DND-41 (cell line): ENCODE measurements at regions not wholly inside any gene's neighbourhood (a gene's known extent, or its start where the extent isn't known, plus 50 kb on each side); places are given as distances from the start of the nearest gene placed in this dataset.

Experiments
- ATAC-seq: fragments of 200-7000 bp; cut with Tn5 transposase; 3 replicates; pipeline ENCODE4 v1.9.1; 2021; ENCODE audit warnings: low read depth; ENCODE audit not compliant: insufficient read depth
- DNase-seq: peaks from one replicate; pipeline ENCODE4 v3.0.0-alpha.2; 2020
- H2AFZ ChIP-seq: 2 replicates; pipeline ENCODE4 v1.6.0; 2012; ENCODE audit warnings: low read depth, low read length
- H3K27ac ChIP-seq: 2 replicates; pipeline ENCODE4 v1.5.1; 2012; ENCODE audit warnings: low read length, inconsistent platforms
- H3K27me3 ChIP-seq: fragments of 200-600 bp; sonication (generic); 2 replicates; pipeline ENCODE4 v1.6.0; 2012; ENCODE audit warnings: low read length, mild to moderate bottlenecking, inconsistent platforms; ENCODE audit not compliant: insufficient read depth, poor library complexity
- H3K36me3 ChIP-seq: 2 replicates; pipeline ENCODE4 v1.5.1; 2012; ENCODE audit warnings: low read length, inconsistent platforms; ENCODE audit not compliant: insufficient read depth
- H3K4me1 ChIP-seq: 2 replicates; pipeline ENCODE4 v1.5.1; 2012; ENCODE audit warnings: mild to moderate bottlenecking, low read length; ENCODE audit not compliant: insufficient read depth
- H3K4me2 ChIP-seq: 2 replicates; pipeline ENCODE4 v1.6.0; 2012; ENCODE audit warnings: mild to moderate bottlenecking, moderate library complexity, low read length, inconsistent platforms; ENCODE audit not compliant: insufficient read depth
- H3K4me3 ChIP-seq, 2 experiments: fragments of 200-600 bp in 1 of 2; shearing (Covaris generic) in 1 of 2; 2 replicates each; pipeline ENCODE4 v1.5.1; 2012 to 2016; ENCODE audit warnings: inconsistent platforms in 2 of 2, low read length in 2 of 2, mild to moderate bottlenecking in 2 of 2, low read depth in 1 of 2, moderate library complexity in 1 of 2
- H3K79me2 ChIP-seq: 2 replicates; pipeline ENCODE4 v1.6.0; 2012; ENCODE audit warnings: low read length, inconsistent platforms; ENCODE audit not compliant: insufficient read depth
- H3K9ac ChIP-seq: 2 replicates; pipeline ENCODE4 v1.6.0; 2012; ENCODE audit warnings: low read depth, mild to moderate bottlenecking, inconsistent platforms, low read length, moderate library complexity
- H3K9me3 ChIP-seq: 2 replicates; pipeline ENCODE4 v1.5.1; 2012; ENCODE audit warnings: low read length, moderate library complexity, mild to moderate bottlenecking, inconsistent platforms; ENCODE audit not compliant: insufficient read depth, severe bottlenecking
- H4K20me1 ChIP-seq: 2 replicates; pipeline ENCODE4 v1.6.0; 2012; ENCODE audit warnings: low read length; ENCODE audit not compliant: insufficient read depth
- EZH2 ChIP-seq: IDR thresholded peaks from 3 replicates; pipeline ENCODE4 v1.6.1; 2012; ENCODE audit warnings: borderline replicate concordance, low read depth, mild to moderate bottlenecking, moderate library complexity, low read length, inconsistent platforms; ENCODE audit not compliant: severe bottlenecking
- TF ChIP-seq, protein P1 (sequence below): IDR thresholded peaks from 2 replicates; pipeline ENCODE4 v1.5.1; 2012; ENCODE audit warnings: borderline replicate concordance, low read length, moderate library complexity, mild to moderate bottlenecking; ENCODE audit not compliant: poor library complexity, severe bottlenecking; ENCODE audit errors: extremely low read depth

DNA sequence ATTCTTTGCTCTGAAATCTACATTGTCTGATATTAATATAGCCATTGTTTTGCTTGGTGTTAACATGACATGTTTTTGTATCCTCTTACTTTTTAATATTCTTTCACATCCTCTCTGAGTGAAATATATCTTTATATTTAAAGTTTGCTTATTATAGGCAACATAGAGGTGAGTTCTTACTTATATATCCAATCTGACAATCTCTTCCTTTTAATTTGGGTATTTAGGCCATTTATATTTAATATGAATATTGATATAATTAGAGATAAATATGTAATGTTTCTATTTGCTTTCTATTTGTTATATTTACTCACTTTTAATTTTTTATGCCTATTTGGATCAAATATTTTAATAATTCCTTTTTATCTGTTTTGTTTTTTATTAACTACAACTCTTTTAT is 554.1 kb upstream of the SALL1 start:
- ATAC-seq (no peak), DNase-seq (no peak)
- no peak overlapping the region for H3K4me3 ChIP-seq
- no peak overlapping the region for H3K9ac ChIP-seq
- no peaks in the 10 kb centered on the region for H4K20me1 ChIP-seq
- H3K4me1 ChIP-seq = no peaks in the 10 kb centered on the region
- no peaks in the 10 kb centered on the region for H3K27me3 ChIP-seq
- no peaks in the 10 kb centered on the region for H3K9me3 ChIP-seq
- TF ChIP-seq, protein P1, sequence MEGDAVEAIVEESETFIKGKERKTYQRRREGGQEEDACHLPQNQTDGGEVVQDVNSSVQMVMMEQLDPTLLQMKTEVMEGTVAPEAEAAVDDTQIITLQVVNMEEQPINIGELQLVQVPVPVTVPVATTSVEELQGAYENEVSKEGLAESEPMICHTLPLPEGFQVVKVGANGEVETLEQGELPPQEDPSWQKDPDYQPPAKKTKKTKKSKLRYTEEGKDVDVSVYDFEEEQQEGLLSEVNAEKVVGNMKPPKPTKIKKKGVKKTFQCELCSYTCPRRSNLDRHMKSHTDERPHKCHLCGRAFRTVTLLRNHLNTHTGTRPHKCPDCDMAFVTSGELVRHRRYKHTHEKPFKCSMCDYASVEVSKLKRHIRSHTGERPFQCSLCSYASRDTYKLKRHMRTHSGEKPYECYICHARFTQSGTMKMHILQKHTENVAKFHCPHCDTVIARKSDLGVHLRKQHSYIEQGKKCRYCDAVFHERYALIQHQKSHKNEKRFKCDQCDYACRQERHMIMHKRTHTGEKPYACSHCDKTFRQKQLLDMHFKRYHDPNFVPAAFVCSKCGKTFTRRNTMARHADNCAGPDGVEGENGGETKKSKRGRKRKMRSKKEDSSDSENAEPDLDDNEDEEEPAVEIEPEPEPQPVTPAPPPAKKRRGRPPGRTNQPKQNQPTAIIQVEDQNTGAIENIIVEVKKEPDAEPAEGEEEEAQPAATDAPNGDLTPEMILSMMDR = no peak
- no peak for TF ChIP-seq EZH2
- H3K27ac ChIP-seq = no peak overlapping the region
- H3K36me3 ChIP-seq = no peaks in the 10 kb centered on the region
- H3K79me2 ChIP-seq = no peaks in the 10 kb centered on the region
- no peak overlapping the region for H2AFZ ChIP-seq
- H3K4me2 ChIP-seq = no peak overlapping the region

DNA sequence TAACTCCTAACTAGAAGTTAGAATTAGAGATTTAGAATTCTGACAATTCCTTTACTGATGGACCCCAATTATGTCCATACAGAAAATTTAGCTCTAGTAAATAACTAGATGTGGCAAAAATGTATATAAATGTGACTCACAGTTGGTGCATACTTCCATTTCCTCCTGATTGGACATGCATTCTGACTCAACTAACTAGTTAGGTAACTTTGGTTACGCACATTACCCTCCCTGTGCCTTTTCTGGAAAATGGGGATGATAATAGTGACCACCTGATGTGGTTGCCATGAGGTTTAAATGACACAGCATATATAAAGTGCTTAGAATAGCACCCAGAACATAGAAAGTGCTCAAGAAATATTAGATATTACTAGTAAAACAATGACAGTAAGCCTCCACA is 550.0 kb upstream of the SALL1 start:
- Histone ChIP-seq H3K36me3 (no peaks in the 10 kb centered on the region), H3K27me3 (no peaks in the 10 kb centered on the region), H3K79me2 (no peaks in the 10 kb centered on the region), H3K4me2 (no peak overlapping the region), H3K4me3 (no peak overlapping the region), H3K9me3 (no peaks in the 10 kb centered on the region), H3K27ac (no peak overlapping the region), H3K9ac (no peak overlapping the region), H3K4me1 (no peaks in the 10 kb centered on the region), H2AFZ (no peak overlapping the region), H4K20me1 (no peaks in the 10 kb centered on the region)
- DNase-seq (no peak), ATAC-seq (no peak)
- TF ChIP-seq, protein P1 = no peak
- no peak for TF ChIP-seq EZH2

DNA sequence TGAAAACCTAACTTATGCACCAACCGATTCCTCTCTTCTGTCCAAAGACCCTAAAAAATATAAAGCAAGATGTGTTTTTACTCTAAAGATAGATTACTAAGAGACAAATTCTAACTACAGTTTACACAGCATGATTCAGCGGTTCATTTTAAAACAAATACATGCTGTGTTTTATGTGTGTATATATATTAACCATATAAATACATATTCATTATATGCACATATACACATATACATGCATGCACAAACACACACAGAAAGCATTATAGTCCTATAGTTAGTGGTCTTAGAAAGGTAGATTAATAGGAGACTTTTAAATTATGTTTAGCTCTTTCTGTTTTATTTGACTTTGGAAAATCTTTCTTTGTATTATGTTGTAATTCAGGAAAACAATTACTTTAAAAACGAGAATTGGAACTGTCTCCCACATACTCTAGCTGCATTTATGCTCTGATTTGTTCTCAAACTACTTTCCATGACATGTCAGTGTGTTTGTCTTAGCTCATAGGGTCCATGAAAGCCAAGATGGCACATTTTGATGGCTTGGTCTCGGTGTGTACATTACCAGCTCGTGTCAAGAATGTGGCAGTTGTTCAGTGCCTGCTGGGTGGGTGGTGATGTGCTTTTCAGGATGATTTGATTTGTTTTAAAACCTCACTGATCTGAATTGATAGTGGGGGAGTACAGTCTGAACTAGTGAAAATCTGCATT is 548.8 kb upstream of the SALL1 start:
- no peaks in the 10 kb centered on the region for H4K20me1 ChIP-seq
- no peaks in the 10 kb centered on the region for H3K36me3 ChIP-seq
- no peaks in the 10 kb centered on the region for H3K9me3 ChIP-seq
- no peaks in the 10 kb centered on the region for H3K27me3 ChIP-seq
- DNase-seq (no peak), ATAC-seq (no peak)
- TF ChIP-seq, protein P1 = no peak
- no peak for TF ChIP-seq EZH2
- H2AFZ ChIP-seq = no peak overlapping the region; the same call in 1 of the 2 replicates
- H3K79me2 ChIP-seq = no peaks in the 10 kb centered on the region
- no peak overlapping the region for H3K4me2 ChIP-seq
- no peak overlapping the region for H3K4me3 ChIP-seq
- H3K9ac ChIP-seq = no peak overlapping the region
- no peak overlapping the region for H3K27ac ChIP-seq
- H3K4me1 ChIP-seq = no peaks in the 10 kb centered on the region
